Liver (tissue), 8 donors: ENCODE measurements at regions not wholly inside any gene's neighbourhood (a gene's known extent, or its start where the extent isn't known, plus 50 kb on each side); places are given as distances from the start of the nearest gene placed in this dataset.

ENCODE experiments used
- DNase-seq: peaks from one replicate; pipeline ENCODE4 v3.0.0-alpha.2; 2017; ENCODE audit warnings: low spot score
- H3K27ac ChIP-seq, 2 donors: one replicate each; pipeline ENCODE4 v1.7.0; 2013; ENCODE audit warnings: inconsistent platforms in 2 of 2, low read length in 2 of 2, control low read depth in 1 of 2, low read depth in 1 of 2, mild to moderate bottlenecking in 1 of 2
- H3K27me3 ChIP-seq, 4 donors: one replicate each; pipeline versions ENCODE4 v1.6.1 to v1.7.0; 2013; ENCODE audit warnings: low read length in 3 of 4, inconsistent platforms in 1 of 4, mild to moderate bottlenecking in 1 of 4, moderate library complexity in 1 of 4; ENCODE audit not compliant: control insufficient read depth in 4 of 4, insufficient read depth in 4 of 4
- H3K36me3 ChIP-seq, 4 donors: one replicate each; pipeline versions ENCODE4 v1.6.1 to v1.7.0; 2013; ENCODE audit warnings: low read length in 3 of 4, mild to moderate bottlenecking in 3 of 4, low read depth in 1 of 4, moderate library complexity in 1 of 4; ENCODE audit not compliant: control insufficient read depth in 4 of 4, insufficient read depth in 3 of 4
- H3K4me1 ChIP-seq, 4 donors: one replicate each; pipeline versions ENCODE4 v1.6.1 to v1.7.0; 2013; ENCODE audit warnings: low read length in 3 of 4, mild to moderate bottlenecking in 3 of 4, moderate library complexity in 1 of 4; ENCODE audit not compliant: control insufficient read depth in 4 of 4, insufficient read depth in 4 of 4
- H3K4me3 ChIP-seq, 3 donors: one replicate each; pipeline versions ENCODE4 v1.6.1 to v1.7.0; 2013; ENCODE audit warnings: low read length in 3 of 3, control low read depth in 1 of 3, low read depth in 1 of 3, mild to moderate bottlenecking in 1 of 3
- H3K9ac ChIP-seq, 2 donors: one replicate each; pipeline ENCODE4 v1.7.0; 2013; ENCODE audit warnings: low read length in 2 of 2, mild to moderate bottlenecking in 2 of 2, moderate library complexity in 2 of 2, control low read depth in 1 of 2, low read depth in 1 of 2
- H3K9me3 ChIP-seq, 4 donors: one replicate each; pipeline versions ENCODE4 v1.6.1 to v1.7.0; 2013; ENCODE audit warnings: low read length in 3 of 4; ENCODE audit not compliant: control insufficient read depth in 4 of 4
- ATF3 ChIP-seq: IDR thresholded peaks from 2 replicates; pipeline ENCODE4 v1.6.1; 2016; ENCODE audit warnings: antibody characterized with exemption
- CTCF ChIP-seq: fragments of 150-350 bp; IDR thresholded peaks from 2 replicates; pipeline ENCODE4 v1.5.1; 2017; ENCODE audit warnings: improper control_type of control experiment, low read depth, low read length; ENCODE audit not compliant: missing input control
- EGR1 ChIP-seq, 2 donors: IDR thresholded peaks; 2 replicates each; pipeline ENCODE4 v1.6.1; 2016 to 2018; ENCODE audit warnings: antibody characterized with exemption in 2 of 2, low read depth in 2 of 2
- FOXA1 ChIP-seq: IDR thresholded peaks from 2 replicates; pipeline ENCODE4 v1.6.1; 2016; ENCODE audit warnings: antibody characterized with exemption
- GABPA ChIP-seq, 2 donors: IDR thresholded peaks in 1 of 2; conservative IDR thresholded peaks in 1 of 2; 2 replicates each; pipeline ENCODE4 v1.6.1; 2016; ENCODE audit warnings: antibody characterized with exemption in 2 of 2, mild to moderate bottlenecking in 1 of 2, moderate library complexity in 1 of 2
- HNF4A ChIP-seq, 2 donors: conservative IDR thresholded peaks; 2 replicates each; pipeline ENCODE4 v1.6.1; 2016; ENCODE audit warnings: antibody characterized with exemption in 2 of 2, mild to moderate bottlenecking in 2 of 2
- JUND ChIP-seq, 2 donors: IDR thresholded peaks; 2 replicates each; pipeline ENCODE4 v1.6.1; 2016; ENCODE audit warnings: antibody characterized with exemption in 2 of 2
- MAX ChIP-seq: IDR thresholded peaks from 2 replicates; pipeline ENCODE4 v1.6.1; 2016; ENCODE audit warnings: antibody characterized with exemption
- NR2F2 ChIP-seq: IDR thresholded peaks from 2 replicates; pipeline ENCODE4 v1.6.1; 2016; ENCODE audit warnings: antibody characterized with exemption
- RAD21 ChIP-seq, 2 donors: IDR thresholded peaks; 2 replicates each; pipeline ENCODE4 v1.6.1; 2016; ENCODE audit warnings: antibody characterized with exemption in 2 of 2, mild to moderate bottlenecking in 2 of 2
- REST ChIP-seq: IDR thresholded peaks from 2 replicates; pipeline ENCODE4 v1.6.1; 2016; ENCODE audit warnings: antibody characterized with exemption, mild to moderate bottlenecking
- RXRA ChIP-seq, 2 donors: IDR thresholded peaks; 2 replicates each; pipeline ENCODE4 v1.6.1; 2017 to 2018; ENCODE audit warnings: antibody characterized with exemption in 2 of 2, mild to moderate bottlenecking in 1 of 2
- SP1 ChIP-seq: IDR thresholded peaks from 2 replicates; pipeline ENCODE4 v1.6.1; 2018; ENCODE audit warnings: antibody characterized with exemption, mild to moderate bottlenecking
- TAF1 ChIP-seq: conservative IDR thresholded peaks from 2 replicates; pipeline ENCODE4 v1.6.1; 2016; ENCODE audit warnings: antibody characterized with exemption, mild to moderate bottlenecking
- YY1 ChIP-seq: IDR thresholded peaks from 2 replicates; pipeline ENCODE4 v1.6.1; 2016; ENCODE audit warnings: antibody characterized with exemption, mild to moderate bottlenecking
- ZBTB33 ChIP-seq: IDR thresholded peaks from 2 replicates; pipeline ENCODE4 v1.6.1; 2016; ENCODE audit warnings: antibody characterized with exemption
- WGBS: extraction: QIAGEN DNeasy Blood & Tissue Kit; methylation state at CpG from one replicate; pipeline ENCODE4 v1.1.7; 2013; 5-methylcytosine and 5-hydroxymethylcytosine counted together
- donor health status: healthy.
- donor health status: healthy.
- donor health status: healthy.
- donor health status: healthy.
- donor health status: healthy.

- Histone ChIP-seq H3K27me3 (no peaks in the 10 kb centered on the region), H3K27ac (no peak overlapping the region), H3K4me3 (no peak overlapping the region), H3K4me1 (no peaks in the 10 kb centered on the region), H3K36me3 (no peaks in the 10 kb centered on the region), H3K9ac (no peak overlapping the region), H3K9me3 (no peaks in the 10 kb centered on the region)
- WGBS: 50% methylated on average over 7 of the region's 7 CpGs
- no peak for DNase-seq
- TF ChIP-seq JUND (IDR thresholded peaks at IDR 0.05): no peak
- TF ChIP-seq EGR1 (IDR thresholded peaks at IDR 0.05; ENCODE audit: low read depth in 2 of 2): no peak
Measured at GRCh38 chr15:61726166-61726565, 334.1 kb downstream of the VPS13C start.

- Histone ChIP-seq H3K4me3 (no peak overlapping the region), H3K36me3 (no peaks in the 10 kb centered on the region), H3K4me1 (no peaks in the 10 kb centered on the region), H3K9ac (no peak overlapping the region), H3K27ac (no peak overlapping the region), H3K27me3 (no peaks in the 10 kb centered on the region), H3K9me3 (no peaks in the 10 kb centered on the region)
- WGBS: 56% methylated on average over 3 of the region's 3 CpGs
- no peak for DNase-seq
- TF ChIP-seq MAX (no peak), REST (no peak), YY1 (no peak), ATF3 (no peak), RXRA (IDR thresholded peaks at IDR 0.05) (no peak), ZBTB33 (no peak), TAF1 (no peak), SP1 (no peak), NR2F2 (no peak), HNF4A (conservative IDR thresholded peaks at IDR 0.05) (no peak), GABPA (IDR thresholded peaks at IDR 0.05 in 1 of 2, conservative IDR thresholded peaks at IDR 0.05 in 1 of 2) (no peak), CTCF (no peak), FOXA1 (no peak), RAD21 (IDR thresholded peaks at IDR 0.05) (no peak), JUND (IDR thresholded peaks at IDR 0.05) (no peak)
Measured at GRCh38 chr15:61725251-61725650, 335.0 kb downstream of the VPS13C start.
